Smooth muscle cell (in vitro differentiated cells): ENCODE measurements at regions not wholly inside any gene's neighbourhood (a gene's known extent, or its start where the extent isn't known, plus 50 kb on each side); places are given as distances from the start of the nearest gene placed in this dataset.

Experiments used
- DNase-seq: peaks from one replicate; lab custom pipeline; 2025; ENCODE audit not compliant: unreplicated experiment; lab: John Stamatoyannopoulos, UW
- H2AFZ ChIP-seq: fragments of 200-600 bp; sonication (generic); 2 replicates; pipeline ENCODE4 v1.6.0; 2016; ENCODE audit warnings: antibody characterized with exemption, low read depth, mild to moderate bottlenecking
- H3F3A ChIP-seq: fragments of 200-600 bp; sonication (generic); 2 replicates; pipeline ENCODE4 v1.6.0; 2017; ENCODE audit warnings: antibody characterized with exemption, low read depth
- H3K27ac ChIP-seq: fragments of 200-600 bp; sonication (generic); 2 replicates; pipeline ENCODE4 v1.5.1; 2016; ENCODE audit warnings: low read depth, mild to moderate bottlenecking
- H3K27me3 ChIP-seq: fragments of 200-600 bp; sonication (generic); 2 replicates; pipeline ENCODE4 v1.6.1; 2016; ENCODE audit warnings: low read depth, mild to moderate bottlenecking
- H3K36me3 ChIP-seq: fragments of 200-600 bp; sonication (generic); 2 replicates; pipeline ENCODE4 v1.5.1; 2016; ENCODE audit warnings: low read depth
- H3K4me1 ChIP-seq: fragments of 200-600 bp; sonication (generic); 2 replicates; pipeline ENCODE4 v1.5.1; 2016; ENCODE audit warnings: low read depth
- H3K4me2 ChIP-seq: fragments of 200-600 bp; sonication (generic); 2 replicates; pipeline ENCODE4 v1.6.0; 2016; ENCODE audit warnings: mild to moderate bottlenecking
- H3K4me3 ChIP-seq: fragments of 200-600 bp; sonication (generic); 2 replicates; pipeline ENCODE4 v1.5.1; 2016; ENCODE audit warnings: mild to moderate bottlenecking
- H3K79me2 ChIP-seq: fragments of 200-600 bp; sonication (generic); 2 replicates; pipeline ENCODE4 v1.6.0; 2016; ENCODE audit warnings: low read depth, mild to moderate bottlenecking
- H3K9ac ChIP-seq: fragments of 200-600 bp; sonication (generic); 2 replicates; pipeline ENCODE4 v1.6.0; 2016; ENCODE audit warnings: low read depth
- H3K9me3 ChIP-seq: fragments of 200-600 bp; sonication (generic); replicated peaks from 2 replicates; pipeline ENCODE4 v1.5.1; 2016; ENCODE audit warnings: low read depth
- H4K20me1 ChIP-seq: fragments of 200-600 bp; sonication (generic); 2 replicates; pipeline ENCODE4 v1.6.0; 2016; ENCODE audit warnings: low read depth
- CTCF ChIP-seq: fragments of 200-600 bp; sonication (generic); IDR thresholded peaks from 2 replicates; pipeline ENCODE4 v1.5.1; 2017; ENCODE audit warnings: borderline replicate concordance, mild to moderate bottlenecking, antibody characterized with exemption; ENCODE audit not compliant: insufficient read depth, poor library complexity, severe bottlenecking
- WGBS: methylation state at CpG from one replicate; pipeline ENCODE4 v1.1.7; 2016; ENCODE audit warnings: low lambda C conversion rate; 5-methylcytosine and 5-hydroxymethylcytosine counted together

GRCh38 chr11:134679592-134679991 lies 267.6 kb upstream of the B3GAT1 start:
- H3K4me1 ChIP-seq, result no peaks in the 10 kb centered on the region
- H3K9ac ChIP-seq, result no peak overlapping the region
- 97% methylated on average over 2 of the region's 2 CpGs for WGBS
- DNase-seq, result no peak
- H3K9me3 ChIP-seq, result no peaks in the 10 kb centered on the region
- no peaks in the 10 kb centered on the region for H3K36me3 ChIP-seq
- no peak overlapping the region for H3K4me2 ChIP-seq
- no peak overlapping the region for H3K4me3 ChIP-seq
- no peaks in the 10 kb centered on the region for H3F3A ChIP-seq
- H4K20me1 ChIP-seq, result no peaks in the 10 kb centered on the region
- no peak overlapping the region for H2AFZ ChIP-seq
- H3K27ac ChIP-seq, result no peak overlapping the region
- H3K27me3 ChIP-seq, result peaks cover 19% of the 10 kb centered on the region
- no peaks in the 10 kb centered on the region for H3K79me2 ChIP-seq
- TF ChIP-seq CTCF, result no peak

- Histone ChIP-seq H3K4me3 (no peak overlapping the region), H3K36me3 (no peaks in the 10 kb centered on the region), H3K4me1 (no peaks in the 10 kb centered on the region), H3K4me2 (no peak overlapping the region), H3K27ac (no peak overlapping the region), H3K9me3 (no peaks in the 10 kb centered on the region), H3K27me3 (peaks cover 19% of the 10 kb centered on the region), H3K9ac (no peak overlapping the region), H3F3A (no peaks in the 10 kb centered on the region), H4K20me1 (no peaks in the 10 kb centered on the region), H2AFZ (no peak overlapping the region), H3K79me2 (no peaks in the 10 kb centered on the region)
- TF ChIP-seq CTCF, result no peak
- no peak for DNase-seq
- 67% methylated on average over 3 of the region's 3 CpGs for WGBS
Measured at GRCh38 chr11:134678744-134679143, 266.7 kb upstream of the B3GAT1 start.

DNA sequence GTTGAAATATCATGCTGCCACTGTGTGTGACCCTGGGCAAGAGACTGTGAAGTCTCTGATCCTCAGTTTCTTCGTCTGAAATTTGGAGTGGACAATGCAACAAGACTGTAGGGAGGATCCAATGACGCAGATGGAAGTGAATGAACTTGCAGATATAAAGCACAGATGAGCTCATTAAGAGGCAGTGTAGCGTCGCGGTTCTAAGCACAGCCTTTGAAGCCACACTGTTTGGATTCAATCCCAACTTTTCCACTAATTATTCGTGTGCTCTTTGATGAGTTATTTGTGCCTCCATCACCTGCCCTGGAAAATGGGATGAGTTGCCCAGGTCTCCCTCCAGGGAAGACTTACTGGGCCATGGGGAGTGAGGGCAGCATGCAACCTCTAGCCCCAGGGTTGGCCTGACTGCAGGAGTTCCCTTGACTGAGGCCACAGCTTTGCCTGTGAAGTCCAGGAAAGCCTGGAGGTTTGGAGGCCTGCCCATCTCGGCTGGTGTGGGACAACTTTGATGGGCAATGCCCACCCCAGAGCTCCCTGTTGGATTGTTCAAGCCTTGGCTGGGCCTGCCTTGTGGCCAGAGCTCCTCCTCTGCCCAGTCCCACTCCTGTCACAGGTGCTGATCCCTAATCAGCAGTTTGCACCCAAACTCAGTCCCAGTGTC lies 266.0 kb upstream of the B3GAT1 start:
- TF ChIP-seq CTCF, result no peak
- no peaks in the 10 kb centered on the region for H3K9me3 ChIP-seq
- no peaks in the 10 kb centered on the region for H3K79me2 ChIP-seq
- no peaks in the 10 kb centered on the region for H3K36me3 ChIP-seq
- H2AFZ ChIP-seq, result no peak overlapping the region
- no peak overlapping the region for H3K4me3 ChIP-seq
- H3K4me1 ChIP-seq, result no peaks in the 10 kb centered on the region
- no peak overlapping the region for H3K9ac ChIP-seq
- H3K27me3 ChIP-seq, result peaks cover 19% of the 10 kb centered on the region
- WGBS, result 90% methylated on average over 7 of the region's 7 CpGs
- H3K27ac ChIP-seq, result no peak overlapping the region
- H4K20me1 ChIP-seq, result no peaks in the 10 kb centered on the region
- H3F3A ChIP-seq, result no peaks in the 10 kb centered on the region
- no peak overlapping the region for H3K4me2 ChIP-seq
- DNase-seq, result no peak

GRCh38 chr11:134677397-134677822 lies 265.4 kb upstream of the B3GAT1 start:
- no peaks in the 10 kb centered on the region for H3F3A ChIP-seq
- H3K79me2 ChIP-seq, result no peaks in the 10 kb centered on the region
- H4K20me1 ChIP-seq, result no peaks in the 10 kb centered on the region
- H3K27me3 ChIP-seq, result peaks cover 21% of the 10 kb centered on the region
- no peaks in the 10 kb centered on the region for H3K4me1 ChIP-seq
- no peak for DNase-seq
- 89% methylated on average over 9 of the region's 9 CpGs for WGBS
- no peaks in the 10 kb centered on the region for H3K36me3 ChIP-seq
- no peak overlapping the region for H3K4me3 ChIP-seq
- no peak overlapping the region for H3K27ac ChIP-seq
- no peaks in the 10 kb centered on the region for H3K9me3 ChIP-seq
- H3K9ac ChIP-seq, result no peak overlapping the region
- TF ChIP-seq CTCF, result no peak
- no peak overlapping the region for H3K4me2 ChIP-seq
- H2AFZ ChIP-seq, result no peak overlapping the region
